GM23248 (cell line): ENCODE measurements at regions not wholly inside any gene's neighbourhood (a gene's known extent, or its start where the extent isn't known, plus 50 kb on each side); places are given as distances from the start of the nearest gene placed in this dataset.

Experiments used
- EZH2 ChIP-seq: fragments of 200-600 bp; sonication (generic); IDR thresholded peaks from 2 replicates; pipeline ENCODE4 v1.6.1; 2018; ENCODE audit warnings: antibody characterized with exemption, mild to moderate bottlenecking; ENCODE audit not compliant: insufficient read depth, poor library complexity, severe bottlenecking
- EZH2phosphoT487 ChIP-seq: fragments of 200-600 bp; sonication (generic); IDR thresholded peaks from 2 replicates; pipeline ENCODE4 v1.6.1; 2018; ENCODE audit warnings: antibody characterized with exemption, moderate library complexity, mild to moderate bottlenecking, low read depth; ENCODE audit not compliant: insufficient read depth

- TF ChIP-seq EZH2 (no peak), EZH2phosphoT487 (no peak)
These were observed 110.7 kb downstream of the VPREB1 start for GRCh38 chr22:22355096-22355834.
